Peyer's patch (tissue), 4 donors: ENCODE measurements at regions not wholly inside any gene's neighbourhood (a gene's known extent, or its start where the extent isn't known, plus 50 kb on each side); places are given as distances from the start of the nearest gene placed in this dataset.

Experiments used
- POLR2A ChIP-seq, 2 donors: fragments of 450-650 bp; IDR thresholded peaks; one replicate each; pipeline ENCODE4 v1.5.1; 2017; ENCODE audit warnings: antibody characterized with exemption in 2 of 2, mild to moderate bottlenecking in 2 of 2, moderate library complexity in 2 of 2
- TF ChIP-seq, protein P1 (sequence below), 6 experiments: fragments of 450-650 bp in 4 of 6; fragments of 200-600 bp in 2 of 6; sonication (generic) in 1 of 6; IDR thresholded peaks; one replicate each; pipeline ENCODE4 v1.5.1; 2017 to 2019; ENCODE audit warnings: antibody characterized with exemption in 6 of 6, mild to moderate bottlenecking in 3 of 6, moderate library complexity in 1 of 6

DNA sequence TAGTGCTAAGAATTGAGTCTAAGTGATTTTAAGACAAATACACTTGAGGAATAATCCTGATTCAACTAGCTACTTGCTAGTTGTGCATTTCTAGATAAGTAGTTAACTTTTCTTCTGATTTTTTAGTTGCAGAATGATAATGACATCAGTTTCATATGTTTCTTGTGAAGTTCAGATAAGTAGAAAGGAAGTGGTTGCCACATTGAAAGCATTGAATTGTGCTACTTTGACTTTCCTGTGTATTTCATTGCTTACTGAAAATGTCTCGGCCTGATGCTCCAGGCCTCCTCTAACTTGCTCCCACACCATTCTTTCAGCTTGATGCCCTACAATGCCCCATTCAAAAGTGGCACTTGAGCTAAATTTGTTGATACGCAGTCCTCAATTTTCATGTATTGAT is 980.0 kb downstream of the TMTC2 start:
- TF ChIP-seq, protein P1, sequence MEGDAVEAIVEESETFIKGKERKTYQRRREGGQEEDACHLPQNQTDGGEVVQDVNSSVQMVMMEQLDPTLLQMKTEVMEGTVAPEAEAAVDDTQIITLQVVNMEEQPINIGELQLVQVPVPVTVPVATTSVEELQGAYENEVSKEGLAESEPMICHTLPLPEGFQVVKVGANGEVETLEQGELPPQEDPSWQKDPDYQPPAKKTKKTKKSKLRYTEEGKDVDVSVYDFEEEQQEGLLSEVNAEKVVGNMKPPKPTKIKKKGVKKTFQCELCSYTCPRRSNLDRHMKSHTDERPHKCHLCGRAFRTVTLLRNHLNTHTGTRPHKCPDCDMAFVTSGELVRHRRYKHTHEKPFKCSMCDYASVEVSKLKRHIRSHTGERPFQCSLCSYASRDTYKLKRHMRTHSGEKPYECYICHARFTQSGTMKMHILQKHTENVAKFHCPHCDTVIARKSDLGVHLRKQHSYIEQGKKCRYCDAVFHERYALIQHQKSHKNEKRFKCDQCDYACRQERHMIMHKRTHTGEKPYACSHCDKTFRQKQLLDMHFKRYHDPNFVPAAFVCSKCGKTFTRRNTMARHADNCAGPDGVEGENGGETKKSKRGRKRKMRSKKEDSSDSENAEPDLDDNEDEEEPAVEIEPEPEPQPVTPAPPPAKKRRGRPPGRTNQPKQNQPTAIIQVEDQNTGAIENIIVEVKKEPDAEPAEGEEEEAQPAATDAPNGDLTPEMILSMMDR (IDR thresholded peaks at IDR 0.05), result no peak
- TF ChIP-seq POLR2A (IDR thresholded peaks at IDR 0.05), result no peak
